GM12874 (cell line): ENCODE measurements at regions not wholly inside any gene's neighbourhood (a gene's known extent, or its start where the extent isn't known, plus 50 kb on each side); places are given as distances from the start of the nearest gene placed in this dataset.

ENCODE experiments used
- CTCF ChIP-seq: IDR thresholded peaks from 2 replicates; pipeline ENCODE4 v1.5.1; 2011; ENCODE audit warnings: low read depth, mild to moderate bottlenecking, control low read depth, low read length, moderate library complexity; ENCODE audit not compliant: insufficient read depth

DNA sequence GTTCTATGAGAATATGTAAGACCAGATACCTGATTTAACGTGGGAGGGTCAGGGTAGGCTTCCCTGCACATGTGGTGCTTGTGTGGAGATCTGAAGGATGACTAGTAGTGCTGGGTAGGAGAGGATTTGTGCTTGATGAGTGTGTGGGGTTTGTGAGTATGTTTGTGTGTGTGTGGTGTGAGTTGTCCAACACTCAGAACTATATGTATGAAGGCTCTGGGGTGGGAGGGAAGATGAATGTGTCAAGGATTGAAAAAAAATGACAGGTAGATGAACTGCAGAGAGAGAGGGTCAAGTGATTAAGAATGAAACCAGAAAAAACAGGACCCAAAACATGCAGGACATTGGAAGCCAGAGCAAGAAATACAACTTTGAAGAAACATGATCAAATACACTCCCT is 154.6 kb upstream of the NR3C1 start:
- no peak for TF ChIP-seq CTCF

GRCh38 chr5:143557061-143557818 is 153.8 kb upstream of the NR3C1 start:
- TF ChIP-seq CTCF: no peak

- no peak for TF ChIP-seq CTCF
Observed at GRCh38 chr5:143554918-143555477, 151.5 kb upstream of the NR3C1 start.

GRCh38 chr5:143554187-143554717 is 150.8 kb upstream of the NR3C1 start:
- no peak for TF ChIP-seq CTCF

DNA sequence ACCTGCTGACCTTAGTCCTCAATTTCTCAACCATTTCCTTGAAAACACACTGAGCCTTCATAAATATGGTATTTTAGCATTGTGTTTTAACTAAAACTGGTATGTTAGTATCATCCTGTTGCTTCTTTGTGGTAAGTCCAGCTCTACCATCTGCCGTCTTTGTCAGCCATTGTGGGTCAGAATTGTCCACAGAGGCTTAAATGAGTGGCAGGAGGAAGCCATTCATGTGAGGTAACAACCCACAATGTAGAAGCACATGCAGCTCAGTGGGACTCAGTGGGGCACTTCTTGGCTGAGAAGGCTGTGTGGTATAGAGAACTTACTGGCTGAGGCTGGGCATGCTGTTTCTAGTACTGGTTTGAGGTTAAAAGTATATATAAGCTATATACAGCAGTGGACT is 149.2 kb upstream of the NR3C1 start:
- TF ChIP-seq CTCF: no peak

DNA sequence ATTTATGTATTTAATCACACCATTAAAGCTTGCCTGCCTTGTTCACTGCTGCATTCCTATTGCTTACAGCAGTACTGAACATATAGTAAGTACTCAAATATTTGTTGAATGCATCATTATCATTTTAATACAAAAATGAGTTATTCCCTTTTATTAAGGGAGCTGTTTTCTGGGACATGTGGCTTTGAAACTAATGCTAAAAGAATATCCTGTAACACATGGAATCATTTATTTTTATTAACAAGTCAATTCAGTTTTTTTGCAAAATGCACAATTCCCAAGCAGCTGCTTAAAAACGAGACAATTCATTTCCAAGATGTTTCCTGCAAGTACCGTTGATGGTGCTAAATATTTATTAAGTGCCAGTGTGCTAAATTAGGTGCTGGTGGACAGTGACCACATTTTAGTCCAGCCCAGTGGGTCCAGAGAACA is 148.3 kb upstream of the NR3C1 start:
- no peak for TF ChIP-seq CTCF

GRCh38 chr5:143550986-143551630 is 147.6 kb upstream of the NR3C1 start:
- no peak for TF ChIP-seq CTCF
